Stimulated activated effector memory CD8-positive, alpha-beta T cell treated with anti-CD3 and anti-CD28 coated beads, Interleukin-12 subunit alpha, Interleukin-12 subunit beta, amount 100 ng/mL, for 72 hours (primary cell): ENCODE measurements at regions not wholly inside any gene's neighbourhood (a gene's known extent, or its start where the extent isn't known, plus 50 kb on each side); places are given as distances from the start of the nearest gene placed in this dataset.

Experiments used
- ATAC-seq: fragments of 150-1000 bp; cut with Tn5 transposase; 2 replicates; pipeline ENCODE4 v1.10.0; 2021
- DNase-seq, 2 donors: peaks; one replicate each; pipeline ENCODE4 v3.0.0; 2021 to 2022; ENCODE audit warnings: low spot score in 2 of 2
- H3K27ac Mint-ChIP-seq: one replicate; pipeline ENCODE4 v1.8.0; 2022; ENCODE audit warnings: mild to moderate bottlenecking, mixed read lengths
- H3K36me3 Mint-ChIP-seq: one replicate; pipeline ENCODE4 v1.8.0; 2022; ENCODE audit warnings: mild to moderate bottlenecking, mixed read lengths
- H3K4me1 Mint-ChIP-seq: one replicate; pipeline ENCODE4 v1.8.0; 2022; ENCODE audit warnings: mixed read lengths
- H3K4me3 Mint-ChIP-seq: one replicate; pipeline ENCODE4 v1.8.0; 2022; ENCODE audit warnings: mild to moderate bottlenecking, mixed read lengths
- H3K9me3 Mint-ChIP-seq: one replicate; pipeline ENCODE4 v1.8.0; 2022; ENCODE audit warnings: mixed read lengths

- H3K4me1 Mint-ChIP-seq = no peaks in the 10 kb centered on the region
- no peak overlapping the region for H3K4me3 Mint-ChIP-seq
- H3K27ac Mint-ChIP-seq = no peak overlapping the region
- DNase-seq = no peak
- peaks cover 5% of the 10 kb centered on the region for H3K9me3 Mint-ChIP-seq
- no peak for ATAC-seq
- H3K36me3 Mint-ChIP-seq = no peaks in the 10 kb centered on the region
These were observed 425.2 kb downstream of the ADAMTS20 start for GRCh38 chr12:43126652-43127375.

- Mint-ChIP-seq H3K4me3 (no peak overlapping the region), H3K9me3 (peaks cover 5% of the 10 kb centered on the region), H3K4me1 (no peaks in the 10 kb centered on the region), H3K36me3 (no peaks in the 10 kb centered on the region), H3K27ac (no peak overlapping the region)
- DNase-seq (no peak), ATAC-seq (no peak)
These were observed 428.5 kb downstream of the ADAMTS20 start for GRCh38 chr12:43123461-43123860.

GRCh38 chr12:43120150-43120549 lies 431.9 kb downstream of the ADAMTS20 start:
- Mint-ChIP-seq H3K4me1 (no peaks in the 10 kb centered on the region), H3K27ac (no peak overlapping the region), H3K36me3 (no peaks in the 10 kb centered on the region), H3K4me3 (no peak overlapping the region), H3K9me3 (peaks cover 2% of the 10 kb centered on the region)
- no peak for ATAC-seq
- no peak for DNase-seq

GRCh38 chr12:43118881-43119280 lies 433.1 kb downstream of the ADAMTS20 start:
- H3K27ac Mint-ChIP-seq = no peak overlapping the region
- peaks cover 2% of the 10 kb centered on the region for H3K9me3 Mint-ChIP-seq
- DNase-seq (no peak), ATAC-seq (no peak)
- H3K4me3 Mint-ChIP-seq = no peak overlapping the region
- H3K36me3 Mint-ChIP-seq = no peaks in the 10 kb centered on the region
- H3K4me1 Mint-ChIP-seq = no peaks in the 10 kb centered on the region

- Mint-ChIP-seq H3K4me3 (no peak overlapping the region), H3K4me1 (no peaks in the 10 kb centered on the region), H3K27ac (no peak overlapping the region), H3K9me3 (peaks cover 5% of the 10 kb centered on the region), H3K36me3 (no peaks in the 10 kb centered on the region)
- DNase-seq (no peak), ATAC-seq (no peak)
These were observed 433.8 kb downstream of the ADAMTS20 start for GRCh38 chr12:43118234-43118633.

- DNase-seq (no peak), ATAC-seq (no peak)
- Mint-ChIP-seq H3K36me3 (no peaks in the 10 kb centered on the region), H3K4me3 (no peak overlapping the region), H3K9me3 (peaks cover 5% of the 10 kb centered on the region), H3K4me1 (no peaks in the 10 kb centered on the region), H3K27ac (no peak overlapping the region)
These were observed 434.6 kb downstream of the ADAMTS20 start for GRCh38 chr12:43117226-43117930.

GRCh38 chr12:43115441-43116160 lies 436.4 kb downstream of the ADAMTS20 start:
- no peaks in the 10 kb centered on the region for H3K36me3 Mint-ChIP-seq
- H3K27ac Mint-ChIP-seq = no peak overlapping the region
- ATAC-seq = no peak
- H3K4me3 Mint-ChIP-seq = no peak overlapping the region
- no peak for DNase-seq
- no peaks in the 10 kb centered on the region for H3K4me1 Mint-ChIP-seq
- peaks cover 3% of the 10 kb centered on the region for H3K9me3 Mint-ChIP-seq

- ATAC-seq (no peak), DNase-seq (no peak)
- no peak overlapping the region for H3K27ac Mint-ChIP-seq
- no peaks in the 10 kb centered on the region for H3K4me1 Mint-ChIP-seq
- no peaks in the 10 kb centered on the region for H3K36me3 Mint-ChIP-seq
- H3K4me3 Mint-ChIP-seq = no peak overlapping the region
- H3K9me3 Mint-ChIP-seq = peaks cover 14% of the 10 kb centered on the region
These were observed 437.7 kb downstream of the ADAMTS20 start for GRCh38 chr12:43114316-43114715.

- H3K4me1 Mint-ChIP-seq = no peaks in the 10 kb centered on the region
- H3K4me3 Mint-ChIP-seq = no peak overlapping the region
- H3K36me3 Mint-ChIP-seq = no peaks in the 10 kb centered on the region
- ATAC-seq (no peak), DNase-seq (no peak)
- H3K27ac Mint-ChIP-seq = no peak overlapping the region
- peaks cover 14% of the 10 kb centered on the region for H3K9me3 Mint-ChIP-seq
These were observed 438.4 kb downstream of the ADAMTS20 start for GRCh38 chr12:43113616-43114015.

GRCh38 chr12:43113135-43113534 lies 438.9 kb downstream of the ADAMTS20 start:
- peaks cover 14% of the 10 kb centered on the region for H3K9me3 Mint-ChIP-seq
- H3K4me1 Mint-ChIP-seq = no peaks in the 10 kb centered on the region

GRCh38 chr12:43112101-43112920 lies 439.7 kb downstream of the ADAMTS20 start:
- ATAC-seq = no peak
- no peaks in the 10 kb centered on the region for H3K36me3 Mint-ChIP-seq
- no peak overlapping the region for H3K4me3 Mint-ChIP-seq

More at GRCh38 chr12:43113135-43113534, 438.9 kb downstream of the ADAMTS20 start:
- Mint-ChIP-seq H3K4me3 (no peak overlapping the region), H3K27ac (no peak overlapping the region), H3K36me3 (no peaks in the 10 kb centered on the region)
- ATAC-seq (no peak), DNase-seq (no peak)

GRCh38 chr12:43111608-43112007 lies 440.4 kb downstream of the ADAMTS20 start:
- Mint-ChIP-seq H3K27ac (no peak overlapping the region), H3K4me1 (no peaks in the 10 kb centered on the region), H3K36me3 (no peaks in the 10 kb centered on the region), H3K9me3 (peaks cover 15% of the 10 kb centered on the region), H3K4me3 (no peak overlapping the region)
- DNase-seq = no peak
- ATAC-seq = no peak

More at GRCh38 chr12:43112101-43112920, 439.7 kb downstream of the ADAMTS20 start:
- DNase-seq = no peak
- H3K4me1 Mint-ChIP-seq = no peaks in the 10 kb centered on the region
- H3K27ac Mint-ChIP-seq = no peak overlapping the region
- H3K9me3 Mint-ChIP-seq = peaks cover 14% of the 10 kb centered on the region

GRCh38 chr12:43109631-43110345 lies 442.2 kb downstream of the ADAMTS20 start:
- H3K9me3 Mint-ChIP-seq = peaks cover 18% of the 10 kb centered on the region
- no peak overlapping the region for H3K4me3 Mint-ChIP-seq
- no peaks in the 10 kb centered on the region for H3K36me3 Mint-ChIP-seq
- DNase-seq = no peak
- H3K27ac Mint-ChIP-seq = no peak overlapping the region
- no peaks in the 10 kb centered on the region for H3K4me1 Mint-ChIP-seq
- no peak for ATAC-seq

- no peaks in the 10 kb centered on the region for H3K36me3 Mint-ChIP-seq
- H3K27ac Mint-ChIP-seq = no peak overlapping the region
- no peak overlapping the region for H3K4me3 Mint-ChIP-seq
- no peak for ATAC-seq
- H3K9me3 Mint-ChIP-seq = peaks cover 16% of the 10 kb centered on the region
- DNase-seq = no peak
- H3K4me1 Mint-ChIP-seq = no peaks in the 10 kb centered on the region
These were observed 443.3 kb downstream of the ADAMTS20 start for GRCh38 chr12:43108656-43109055.
